ENCODE measurements at regions not wholly inside any gene's neighbourhood (a gene's known extent, or its start where the extent isn't known, plus 50 kb on each side); places are given as distances from the start of the nearest gene placed in this dataset.
"Not testable (repeated sequence)": the region's sequence is repeated elsewhere in the genome, so short reads cannot be mapped to it uniquely, and the experiment has no call there.

DNA sequence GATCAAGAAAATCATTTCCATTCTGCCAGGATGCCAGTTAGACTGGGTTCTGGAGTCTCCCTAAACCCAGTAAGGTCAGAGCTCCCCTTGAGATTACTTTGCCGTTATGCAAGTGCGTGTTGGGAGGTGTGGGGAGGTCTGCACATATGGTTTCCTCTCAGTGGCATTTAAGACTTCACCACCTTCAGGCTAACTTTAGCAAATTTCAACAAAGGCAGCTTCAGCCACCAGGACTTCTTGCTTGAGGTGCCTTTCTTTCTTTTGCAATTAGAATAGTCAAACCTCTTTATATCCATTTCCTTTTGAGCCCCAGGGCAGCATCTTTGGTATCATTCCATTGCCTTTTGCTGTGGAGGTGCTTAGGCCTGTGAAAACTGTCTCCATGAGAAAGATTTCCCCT is 117.2 kb upstream of the CCND2 start:
- DNase-seq (ENCODE audit: low spot score) = no peak

DNA sequence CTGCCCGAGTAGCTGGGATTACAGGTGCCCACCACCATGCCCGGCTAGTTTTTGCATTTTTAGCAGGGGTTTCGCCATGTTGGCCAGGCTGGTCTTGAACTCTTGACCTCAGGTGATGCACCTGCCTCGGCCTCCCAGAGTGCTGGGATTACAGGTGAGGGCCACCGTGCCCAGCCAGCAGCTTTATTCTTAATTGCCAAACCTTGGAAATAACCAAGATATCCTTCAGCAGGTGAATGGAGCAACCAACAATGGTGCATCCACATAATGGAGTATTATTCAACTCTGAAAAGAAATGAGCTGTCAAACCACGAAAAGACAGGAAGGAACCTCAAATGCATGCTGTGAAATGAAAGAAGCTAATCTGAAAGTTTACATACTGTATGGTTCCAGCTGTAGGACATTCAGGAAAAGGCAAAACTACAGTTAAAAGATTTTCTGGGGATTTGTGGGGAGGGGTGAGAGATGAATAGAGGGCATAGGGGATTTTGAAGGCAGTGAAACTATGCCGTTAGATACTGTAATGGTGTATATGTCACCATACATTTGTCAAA is 118.8 kb upstream of the CCND2 start:
- DNase-seq (ENCODE audit: low spot score) = no peak

GRCh38 chr12:4153343-4153892 is 120.1 kb upstream of the CCND2 start:
- DNase-seq (ENCODE audit: low spot score) = no peak

- no peak for DNase-seq (ENCODE audit: low spot score)
These were observed 121.3 kb upstream of the CCND2 start for GRCh38 chr12:4152145-4152795.

DNA sequence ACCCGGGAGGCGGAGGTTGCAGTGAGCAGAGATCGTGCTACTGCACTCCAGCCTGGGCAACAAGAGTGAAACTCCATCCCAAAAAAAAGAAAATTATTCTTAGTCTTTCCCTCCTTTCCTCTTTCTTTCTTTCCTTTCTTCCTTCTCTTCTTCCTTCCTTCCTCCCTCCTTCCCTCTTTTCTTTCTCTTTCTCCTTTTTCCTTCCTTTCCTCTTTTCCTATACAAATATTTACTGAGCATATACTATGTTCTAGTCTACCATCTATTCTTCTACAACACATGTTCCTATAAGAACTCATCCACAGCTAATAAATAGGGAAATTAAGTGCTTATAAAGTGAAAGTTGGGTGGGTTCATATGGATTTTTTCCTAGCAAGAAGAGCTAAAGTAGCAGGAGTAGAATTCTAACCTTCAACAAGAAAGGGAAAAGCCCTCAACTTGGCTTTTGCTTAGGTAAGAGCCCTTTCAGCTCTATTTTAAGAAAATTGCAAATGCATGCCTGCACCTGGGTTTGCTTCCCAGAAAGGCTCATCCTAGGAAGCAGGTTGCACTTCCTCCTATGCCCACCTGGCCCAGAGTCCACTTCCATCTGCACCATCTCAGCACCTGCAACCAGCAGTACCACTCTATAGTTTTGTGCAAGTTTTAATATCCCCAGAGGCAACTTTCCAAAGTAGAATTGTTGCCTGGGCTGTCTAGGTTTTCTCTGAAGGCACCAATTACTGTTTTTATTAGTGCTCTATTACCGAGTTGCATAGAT is 122.0 kb upstream of the CCND2 start:
- no peak for DNase-seq (ENCODE audit: low spot score)

DNA sequence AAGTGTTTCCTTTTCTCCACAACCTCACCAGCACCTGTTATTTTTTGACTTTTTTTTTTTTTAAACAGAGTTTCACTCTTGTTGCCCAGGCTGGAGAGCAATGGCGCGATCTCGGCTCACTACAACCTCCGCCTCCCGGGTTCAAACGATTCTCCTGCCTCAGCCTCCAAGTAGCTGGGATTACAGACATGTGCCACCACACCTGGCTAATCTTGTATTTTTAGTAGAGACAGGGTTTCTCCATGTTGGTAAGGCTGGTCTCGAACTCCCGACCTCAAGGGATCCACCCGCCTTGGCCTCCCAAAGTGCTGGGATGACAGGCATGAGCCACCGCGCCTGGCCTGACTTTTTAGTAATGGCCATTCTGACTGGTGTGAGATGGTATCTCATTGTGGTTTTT is 123.2 kb upstream of the CCND2 start:
- DNase-seq (ENCODE audit: low spot score) = not testable (repeated sequence)

DNA sequence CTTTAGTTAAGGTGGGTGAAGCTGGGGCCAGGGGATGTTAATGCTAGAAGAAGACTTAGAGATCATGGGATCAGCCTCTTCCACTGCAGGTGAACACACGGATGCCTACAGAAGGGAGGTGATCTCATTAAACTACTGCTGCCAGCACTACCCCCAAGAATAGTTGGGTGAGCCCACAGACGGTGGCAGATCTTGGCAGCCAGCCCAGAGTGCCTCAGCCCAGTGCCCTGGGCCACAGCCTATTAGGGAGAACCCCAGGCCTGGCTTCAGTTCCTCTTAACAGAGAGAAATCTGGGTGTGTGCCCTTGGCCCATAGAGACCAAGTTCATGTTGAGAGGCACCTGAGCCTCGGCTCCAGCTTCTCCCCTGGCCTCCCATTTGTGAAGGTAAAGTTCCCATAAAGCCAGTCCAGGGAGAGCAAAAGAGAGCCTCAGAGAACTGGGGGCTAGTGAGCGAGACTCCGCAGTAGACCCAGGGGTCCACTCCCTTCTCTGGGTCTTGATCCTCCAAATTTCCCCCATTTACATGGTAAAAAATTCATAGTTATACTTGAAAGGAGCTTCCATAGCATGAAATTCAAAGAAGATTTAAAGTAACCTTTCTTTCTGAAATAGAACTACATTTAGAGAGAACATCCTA is 125.0 kb upstream of the CCND2 start:
- DNase-seq (ENCODE audit: low spot score) = no peak

- DNase-seq (ENCODE audit: low spot score) = no peak
These were observed 126.5 kb upstream of the CCND2 start for GRCh38 chr12:4147031-4147481.

GRCh38 chr12:4145990-4146859 is 127.3 kb upstream of the CCND2 start:
- DNase-seq (ENCODE audit: low spot score) = no peak

- no peak for DNase-seq (ENCODE audit: low spot score)
These were observed 128.9 kb upstream of the CCND2 start for GRCh38 chr12:4144676-4145075.

DNA sequence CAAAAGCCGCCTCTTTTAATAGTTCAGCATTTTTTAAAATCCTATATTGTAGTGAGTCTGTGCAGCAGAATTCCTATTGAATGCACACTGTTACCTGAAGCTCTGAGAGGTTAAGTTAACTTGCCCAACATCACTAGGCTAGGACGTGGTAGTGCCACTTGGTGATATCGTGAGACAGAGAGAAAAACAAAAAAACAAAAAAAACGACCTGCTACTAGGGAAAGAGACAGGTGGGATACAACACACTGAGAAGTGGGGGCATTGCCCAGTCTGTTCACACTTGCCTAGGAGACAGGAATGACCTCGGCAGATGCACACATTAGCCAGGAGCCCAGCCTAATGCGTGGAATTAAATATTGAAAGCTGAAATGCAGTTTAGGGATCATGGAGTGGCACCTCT is 129.7 kb upstream of the CCND2 start:
- no peak for DNase-seq (ENCODE audit: low spot score)

DNA sequence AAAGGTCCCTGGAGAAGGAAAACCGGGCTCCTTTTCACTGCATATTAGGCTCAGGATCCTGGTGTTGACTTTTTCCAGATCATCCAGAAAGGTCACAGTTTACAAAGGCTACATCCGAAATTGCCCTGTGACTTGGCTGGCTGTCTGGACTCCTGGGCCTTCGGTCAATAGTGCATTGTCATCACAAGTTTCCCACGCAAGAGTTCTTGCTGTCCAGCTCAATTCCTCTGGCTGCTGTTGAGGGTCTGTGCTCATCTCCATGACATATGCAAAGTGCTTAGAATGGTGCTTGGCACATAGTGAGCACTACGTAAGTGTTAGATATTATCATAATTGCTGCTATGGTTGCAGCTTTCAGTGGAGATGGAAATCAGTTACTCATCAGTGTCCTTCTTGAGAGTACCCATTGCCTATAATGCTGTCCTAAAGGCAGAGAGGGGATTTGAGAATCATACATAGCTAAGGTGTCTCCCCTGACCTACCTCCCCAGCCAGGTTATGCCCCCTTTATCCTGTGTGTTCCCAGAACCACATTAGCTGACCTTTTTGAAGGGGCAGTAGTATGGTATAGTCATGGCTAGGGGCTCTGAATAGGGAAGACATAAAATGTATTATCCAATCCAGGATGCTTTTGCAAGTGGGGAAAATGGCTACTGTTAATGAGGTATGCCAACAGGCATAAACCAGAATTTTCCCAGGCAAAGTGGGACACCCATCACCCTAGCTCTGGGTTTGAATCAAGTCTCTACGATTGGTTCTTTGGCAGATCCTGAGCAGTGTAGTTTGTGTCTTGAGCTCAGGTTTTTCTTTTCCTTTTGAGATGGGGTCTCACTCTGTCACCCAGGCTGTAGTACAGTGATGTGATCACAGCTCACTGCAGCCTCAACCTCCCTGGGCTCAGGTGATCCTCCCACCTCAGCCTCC is 132.0 kb upstream of the CCND2 start:
- DNase-seq (ENCODE audit: low spot score) = no peak

GRCh38 chr12:4140581-4141301 is 132.8 kb upstream of the CCND2 start:
- no peak for DNase-seq (ENCODE audit: low spot score)

GRCh38 chr12:4139191-4139590 is 134.4 kb upstream of the CCND2 start:
- no peak for DNase-seq (ENCODE audit: low spot score)

DNA sequence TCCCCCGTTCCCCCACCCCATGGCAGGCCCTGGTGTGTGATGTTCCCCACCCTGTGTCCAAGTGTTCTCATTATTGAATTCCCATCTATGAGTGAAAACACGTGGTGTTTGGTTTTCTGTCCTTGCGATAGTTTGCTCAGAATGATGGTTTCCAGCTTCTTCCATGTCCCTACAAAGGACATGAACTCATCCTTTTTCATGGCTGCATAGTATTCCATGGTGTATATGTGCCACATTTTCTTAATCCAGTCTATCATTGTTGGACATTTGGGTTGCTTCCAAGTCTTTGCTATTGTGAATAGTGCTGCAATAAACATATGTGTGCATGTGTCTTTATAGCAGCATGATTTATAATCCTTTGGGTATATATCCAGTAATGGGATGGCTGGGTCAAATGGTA is 135.0 kb upstream of the CCND2 start:
- not testable (repeated sequence) for DNase-seq (ENCODE audit: low spot score)

GRCh38 chr12:4138051-4138450 is 135.5 kb upstream of the CCND2 start:
- DNase-seq (ENCODE audit: low spot score) = no peak

DNA sequence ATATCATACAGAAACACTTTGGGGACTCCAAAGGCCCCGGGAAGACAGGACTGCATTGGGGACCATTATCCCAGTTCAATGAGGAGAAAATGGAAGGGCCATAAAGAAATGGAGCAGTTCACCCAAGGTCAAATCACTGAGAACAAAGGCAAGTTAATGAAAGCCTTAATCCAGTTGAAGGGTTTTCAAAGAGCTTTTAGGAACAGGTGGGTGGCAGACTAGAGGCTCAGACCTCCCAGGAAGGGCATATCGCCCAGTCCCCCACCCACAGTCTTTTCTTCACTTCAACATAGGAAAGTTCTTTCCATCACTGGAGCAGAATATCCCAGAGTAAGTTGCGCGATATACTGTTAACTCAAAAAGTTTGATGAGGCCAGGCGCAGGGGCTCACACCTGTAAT is 136.1 kb upstream of the CCND2 start:
- no peak for DNase-seq (ENCODE audit: low spot score)

GRCh38 chr12:4137015-4137414 is 136.5 kb upstream of the CCND2 start:
- no peak for DNase-seq (ENCODE audit: low spot score)

DNA sequence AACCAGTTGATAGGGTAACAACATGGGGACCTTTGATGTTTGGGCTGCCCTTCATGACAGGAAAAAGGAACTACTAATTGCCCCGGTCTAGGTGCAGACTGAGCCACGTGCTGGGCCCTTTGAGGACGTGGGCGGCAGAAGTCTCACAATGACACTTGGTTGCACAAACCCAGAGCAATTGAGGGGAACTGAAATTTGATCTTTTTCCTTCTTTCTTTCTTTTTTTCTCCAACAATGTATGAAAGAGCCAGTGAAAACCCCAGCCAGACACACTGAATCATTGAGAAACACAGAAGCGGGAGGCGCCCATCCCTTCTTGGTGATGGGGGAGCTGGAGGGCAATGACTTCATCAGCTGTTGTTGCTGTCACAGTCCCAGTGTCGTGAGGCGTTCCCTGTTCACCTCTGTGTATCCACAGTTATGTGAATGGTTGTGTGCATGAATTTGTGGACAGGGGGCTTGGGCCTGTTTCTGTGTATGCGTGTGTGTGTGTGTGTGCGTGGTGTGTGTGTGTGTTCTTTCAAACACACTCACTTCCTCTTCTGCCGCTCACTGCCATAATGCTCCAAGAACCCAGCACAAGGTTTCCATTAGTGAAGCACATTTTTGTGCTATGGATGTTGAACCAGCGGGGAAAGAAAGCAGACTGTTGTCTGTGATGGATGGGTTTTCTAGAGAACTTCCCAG is 137.5 kb upstream of the CCND2 start:
- DNase-seq (ENCODE audit: low spot score) = no peak
